ENCODE measurements at regions not wholly inside any gene's neighbourhood (a gene's known extent, or its start where the extent isn't known, plus 50 kb on each side); places are given as distances from the start of the nearest gene placed in this dataset.

- TF ChIP-seq CTCF (IDR thresholded peaks at IDR 0.05) (no peak), POLR2A (IDR thresholded peaks at IDR 0.05) (no peak)
Measured at GRCh38 chr21:27277110-27277509, 310.2 kb upstream of the ADAMTS5 start.
